A673 (cell line): ENCODE measurements at regions not wholly inside any gene's neighbourhood (a gene's known extent, or its start where the extent isn't known, plus 50 kb on each side); places are given as distances from the start of the nearest gene placed in this dataset.

Source experiments
- CTCF ChIP-seq: fragments of 300-800, 200-600 bp; sonication (generic); conservative IDR thresholded peaks from 2 replicates; pipeline ENCODE4 v1.5.1; 2017; ENCODE audit warnings: low read depth, mild to moderate bottlenecking, antibody characterized with exemption, low read length, moderate library complexity, mixed read lengths
- EZH2 ChIP-seq: fragments of 200-600 bp; sonication (generic); IDR thresholded peaks from 2 replicates; pipeline ENCODE4 v1.6.1; 2017; ENCODE audit warnings: borderline replicate concordance, low read depth, mild to moderate bottlenecking, mixed read lengths, antibody characterized with exemption, low read length; ENCODE audit not compliant: poor library complexity, severe bottlenecking

DNA sequence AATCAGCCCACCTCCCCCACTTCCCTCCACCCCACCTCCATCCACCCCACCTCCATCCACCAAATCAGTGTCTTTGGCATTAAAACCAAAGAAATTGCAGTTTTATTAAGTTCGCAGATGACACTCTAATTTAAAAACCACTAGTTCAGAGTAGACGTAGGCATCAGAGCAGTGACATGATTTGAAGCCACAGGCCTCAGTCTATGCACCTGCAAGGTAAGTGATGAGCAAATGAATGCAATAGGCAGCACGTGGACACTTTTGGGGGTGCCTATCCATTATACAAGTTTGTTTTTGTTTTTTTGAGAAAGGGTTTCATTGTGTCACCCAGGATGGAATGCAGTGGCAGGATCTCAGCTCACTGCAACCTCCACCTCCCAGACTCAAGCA lies 88.0 kb upstream of the TRIM2 start:
- no peak for TF ChIP-seq CTCF
- no peak for TF ChIP-seq EZH2
